NCI-H2196 (cell line): ENCODE measurements at regions not wholly inside any gene's neighbourhood (a gene's known extent, or its start where the extent isn't known, plus 50 kb on each side); places are given as distances from the start of the nearest gene placed in this dataset.

ENCODE experiments used
- DNase-seq: peaks from one replicate; lab custom pipeline; 2025; ENCODE audit not compliant: unreplicated experiment; lab: John Stamatoyannopoulos, UW

GRCh38 chr4:24303926-24304325 is 280.4 kb downstream of the DHX15 start:
- DNase-seq = no peak

GRCh38 chr4:24298911-24299310 is 285.4 kb downstream of the DHX15 start:
- DNase-seq = no peak

GRCh38 chr4:24287096-24287495 is 297.3 kb downstream of the DHX15 start:
- no peak for DNase-seq

DNA sequence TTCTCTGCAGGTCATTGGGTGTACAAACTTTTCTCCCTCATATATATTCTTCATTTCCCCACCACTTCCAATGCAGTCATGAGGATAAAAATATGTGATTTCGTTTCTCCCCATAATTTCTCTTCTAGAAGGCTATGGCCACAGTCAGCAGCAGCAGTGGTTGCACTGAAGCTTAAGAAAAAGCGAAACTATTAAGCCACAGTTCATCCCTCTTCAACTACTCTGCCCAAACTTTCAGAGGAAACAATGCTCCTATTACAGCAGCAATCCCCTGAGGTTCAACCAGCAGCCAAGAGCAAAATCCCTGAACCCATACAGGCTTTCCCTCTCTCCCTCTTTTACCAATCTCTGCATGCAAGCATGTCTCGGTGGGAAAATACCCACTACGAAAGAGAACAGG is 298.6 kb downstream of the DHX15 start:
- DNase-seq = no peak

DNA sequence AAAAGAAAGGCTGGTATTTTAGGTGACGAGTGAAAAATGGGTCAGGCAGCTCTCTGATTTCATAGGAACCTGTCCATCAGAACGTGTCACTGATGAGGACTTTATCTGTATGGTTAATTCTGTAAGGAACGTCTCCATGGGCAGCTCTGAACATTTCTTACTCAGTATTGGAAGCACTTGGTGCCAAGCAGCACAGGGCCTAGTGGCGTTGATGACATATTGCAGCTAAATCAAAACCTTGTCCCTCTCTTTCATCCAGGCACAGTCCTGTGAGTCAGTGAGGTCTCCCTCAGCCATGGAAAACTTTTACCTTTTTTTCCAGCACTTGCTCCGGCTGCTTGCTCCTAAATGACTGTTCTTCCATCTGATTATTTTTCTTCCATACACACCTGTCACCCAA is 301.9 kb downstream of the DHX15 start:
- DNase-seq = no peak

GRCh38 chr4:24279911-24280375 is 304.4 kb downstream of the DHX15 start:
- no peak for DNase-seq

GRCh38 chr4:24279469-24279868 is 304.9 kb downstream of the DHX15 start:
- DNase-seq = no peak

DNA sequence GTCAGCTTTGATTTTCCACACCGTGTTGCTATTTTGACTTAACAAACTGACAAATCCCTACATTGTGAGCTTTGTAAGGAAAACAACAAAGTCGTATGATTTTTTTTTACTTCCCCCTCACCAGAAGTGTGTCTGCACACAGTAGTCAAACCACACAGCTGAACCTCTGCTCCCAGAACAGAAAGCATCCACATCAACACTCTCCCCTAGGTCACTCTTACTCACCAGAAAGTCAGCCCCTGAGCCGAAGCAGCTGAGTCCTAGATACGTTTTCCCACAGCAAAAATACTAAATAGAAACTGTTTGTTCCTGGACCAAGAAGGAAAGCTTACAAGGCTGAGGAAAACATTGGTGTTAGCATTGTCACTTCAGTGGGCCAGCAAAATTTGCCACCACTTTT is 305.7 kb downstream of the DHX15 start:
- no peak for DNase-seq

DNA sequence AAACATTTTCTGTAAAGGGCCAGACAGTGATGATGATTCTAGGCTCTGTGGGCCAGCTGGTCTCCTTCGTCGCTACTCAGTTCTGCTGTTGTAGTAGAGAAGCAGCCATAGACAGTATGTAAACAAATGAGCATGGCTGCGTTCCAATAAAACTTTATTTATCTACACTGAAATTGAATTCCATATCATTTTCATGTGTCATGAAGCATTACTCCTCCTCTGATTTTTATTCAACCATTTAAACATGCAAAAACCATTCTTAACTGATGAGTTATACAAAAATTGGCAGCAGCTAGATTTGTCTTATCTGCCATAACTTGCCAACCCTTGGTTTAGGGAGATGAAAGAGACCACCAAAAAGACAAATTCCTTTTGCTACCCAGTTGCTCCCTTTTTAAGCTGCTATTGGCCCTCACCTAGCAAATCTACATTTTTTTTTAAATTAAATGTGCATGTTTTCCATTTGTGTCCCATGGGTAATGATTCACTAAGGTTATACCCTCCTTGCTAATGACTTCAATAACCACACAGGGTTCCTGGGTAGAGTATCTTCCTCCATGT is 309.9 kb downstream of the DHX15 start:
- DNase-seq = no peak

- no peak for DNase-seq
Observed at GRCh38 chr4:24273136-24273535, 311.2 kb downstream of the DHX15 start.

DNA sequence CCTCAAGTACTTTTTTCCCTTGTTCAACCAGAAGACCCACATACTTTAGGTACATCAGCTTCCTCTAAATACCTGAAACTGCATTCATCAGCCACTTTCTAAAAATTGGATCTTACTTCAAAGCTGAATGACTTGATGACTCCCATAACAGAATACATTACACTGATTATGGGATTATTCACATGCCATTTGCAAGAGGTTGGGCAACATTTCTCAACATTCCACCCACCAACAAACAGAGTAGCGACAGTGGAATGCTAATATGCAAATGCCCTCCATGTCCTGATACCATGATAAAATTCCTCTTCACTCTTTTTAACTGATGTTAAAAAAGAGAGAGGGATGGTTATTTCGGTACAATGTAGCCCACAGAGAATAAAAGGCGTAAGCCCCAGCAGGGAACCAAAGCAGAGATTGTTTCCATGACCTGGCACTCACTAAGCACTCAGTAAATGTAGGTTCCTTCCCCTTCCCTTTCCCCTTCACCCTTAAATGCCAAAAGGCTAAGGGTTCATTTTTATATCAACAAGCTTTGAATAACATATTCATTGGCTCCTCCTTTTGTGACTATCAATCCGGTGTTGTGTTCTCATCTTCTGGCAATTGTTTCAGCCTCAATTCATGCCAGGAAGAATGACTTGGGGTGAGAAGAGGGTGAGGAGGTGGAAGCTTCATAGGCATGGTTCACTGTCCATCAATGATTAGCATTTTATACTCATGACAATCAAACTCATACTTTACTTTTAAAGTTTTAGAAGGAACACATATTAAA is 317.2 kb downstream of the DHX15 start:
- DNase-seq = no peak

- DNase-seq = no peak
Observed at GRCh38 chr4:24265989-24266388, 318.4 kb downstream of the DHX15 start.

- no peak for DNase-seq
Observed at GRCh38 chr4:24262616-24263015, 321.7 kb downstream of the DHX15 start.

GRCh38 chr4:24262084-24262483 is 322.3 kb downstream of the DHX15 start:
- no peak for DNase-seq

GRCh38 chr4:24260923-24261564 is 323.3 kb downstream of the DHX15 start:
- DNase-seq = no peak

- DNase-seq = no peak
Observed at GRCh38 chr4:24260133-24260715, 324.1 kb downstream of the DHX15 start.

DNA sequence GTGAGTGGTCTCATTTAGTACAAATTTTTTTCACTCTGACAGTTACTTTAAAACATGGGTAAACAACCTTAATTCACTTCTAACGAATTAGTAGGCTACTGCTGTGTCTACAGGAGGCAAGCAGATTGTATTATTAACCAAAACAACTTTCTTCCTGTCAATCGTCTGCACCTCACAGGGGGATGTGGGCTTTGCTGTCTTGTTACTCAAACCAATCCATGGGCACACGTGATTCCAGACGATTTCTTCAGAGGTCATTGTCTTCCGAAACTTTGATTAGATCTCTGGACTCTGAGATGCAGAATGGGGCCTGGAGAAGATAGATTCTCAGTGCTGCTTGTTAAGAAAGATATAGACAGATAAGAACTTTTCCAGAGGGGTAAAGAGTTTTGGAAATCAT is 327.8 kb downstream of the DHX15 start:
- no peak for DNase-seq

DNA sequence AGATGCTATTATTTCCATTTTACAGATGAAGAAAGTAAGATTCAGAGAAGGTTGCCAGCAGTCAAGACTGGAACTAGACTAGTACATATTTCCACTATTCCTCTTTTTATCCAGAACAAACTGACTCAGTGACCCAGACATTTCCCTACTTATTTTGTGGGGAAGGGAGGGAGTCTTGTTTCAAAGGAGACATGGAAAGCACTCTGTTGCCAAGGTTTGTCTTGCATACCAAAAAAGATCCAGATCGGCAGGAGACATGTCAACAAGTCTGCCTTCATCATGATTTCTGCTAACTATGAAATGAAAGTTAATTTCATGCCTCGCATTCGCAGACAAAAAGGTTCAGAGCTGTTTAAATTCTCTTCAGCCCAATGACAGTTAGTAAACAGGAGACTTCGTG is 328.3 kb downstream of the DHX15 start:
- no peak for DNase-seq

DNA sequence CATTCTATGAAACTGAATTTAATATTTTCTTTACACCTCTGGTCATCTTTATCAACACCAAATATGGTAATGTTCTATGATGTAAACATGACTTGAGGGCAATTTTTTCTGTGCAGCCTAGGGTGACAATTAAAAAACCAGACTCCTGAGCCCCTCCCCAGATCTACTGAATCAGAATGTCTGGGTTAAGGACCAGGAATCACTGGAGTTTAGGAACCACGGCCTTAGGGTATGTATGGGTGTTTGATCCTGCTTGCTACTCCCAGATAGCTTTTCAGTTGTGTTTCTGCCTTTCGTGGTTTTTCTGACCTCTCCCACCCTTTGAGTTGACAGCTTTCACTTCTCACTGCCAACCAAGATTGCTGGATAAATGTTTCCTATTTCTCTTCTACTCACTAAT is 332.2 kb downstream of the DHX15 start:
- no peak for DNase-seq

GRCh38 chr4:24251589-24251988 is 332.8 kb downstream of the DHX15 start:
- DNase-seq = no peak

- no peak for DNase-seq
Observed at GRCh38 chr4:24249972-24250371, 334.4 kb downstream of the DHX15 start.
